Glutamatergic neuron (in vitro differentiated cells): ENCODE measurements at regions not wholly inside any gene's neighbourhood (a gene's known extent, or its start where the extent isn't known, plus 50 kb on each side); places are given as distances from the start of the nearest gene placed in this dataset.

Experiments
- DNase-seq: peaks from one replicate; pipeline ENCODE4 v3.0.0; 2022
- H3K27ac Mint-ChIP-seq: one replicate; pipeline ENCODE4 v1.8.0; 2020; ENCODE audit warnings: mild to moderate bottlenecking, mixed read lengths, inconsistent platforms; ENCODE audit not compliant: unreplicated experiment
- H3K27me3 Mint-ChIP-seq: one replicate; pipeline ENCODE4 v1.8.0; 2020; ENCODE audit warnings: mild to moderate bottlenecking, moderate library complexity, mixed read lengths, inconsistent platforms; ENCODE audit not compliant: unreplicated experiment
- H3K36me3 Mint-ChIP-seq: one replicate; pipeline ENCODE4 v1.8.0; 2020; ENCODE audit warnings: mild to moderate bottlenecking, mixed read lengths, inconsistent platforms; ENCODE audit not compliant: unreplicated experiment
- H3K4me1 Mint-ChIP-seq: one replicate; pipeline ENCODE4 v1.8.0; 2020; ENCODE audit warnings: mild to moderate bottlenecking, low read depth, mixed read lengths, inconsistent platforms; ENCODE audit not compliant: unreplicated experiment
- H3K4me3 Mint-ChIP-seq: one replicate; pipeline ENCODE4 v1.8.0; 2020; ENCODE audit warnings: mild to moderate bottlenecking, mixed read lengths, inconsistent platforms; ENCODE audit not compliant: unreplicated experiment
- H3K9me3 Mint-ChIP-seq: one replicate; pipeline ENCODE4 v1.8.0; 2020; ENCODE audit warnings: mild to moderate bottlenecking, moderate library complexity, mixed read lengths, inconsistent platforms; ENCODE audit not compliant: unreplicated experiment
- CTCF ChIP-seq: fragments of 200-600 bp; sonication (generic); IDR thresholded peaks from one replicate; pipeline ENCODE4 v1.5.0; 2021; ENCODE audit not compliant: partially characterized antibody, unreplicated experiment

GRCh38 chr6:62652692-62653328 is 366.8 kb upstream of the KHDRBS2 start:
- no peak for DNase-seq
- Mint-ChIP-seq H3K36me3 (peaks cover 15% of the 10 kb centered on the region), H3K9me3 (peaks cover 9% of the 10 kb centered on the region)

GRCh38 chr6:62645274-62645673 is 359.2 kb upstream of the KHDRBS2 start:
- no peaks in the 10 kb centered on the region for H3K4me1 Mint-ChIP-seq
- H3K27me3 Mint-ChIP-seq = no peaks in the 10 kb centered on the region
- no peak overlapping the region for H3K4me3 Mint-ChIP-seq
- H3K9me3 Mint-ChIP-seq = no peaks in the 10 kb centered on the region
- peaks cover 8% of the 10 kb centered on the region for H3K36me3 Mint-ChIP-seq
- TF ChIP-seq CTCF = no peak
- DNase-seq = no peak
- H3K27ac Mint-ChIP-seq = no peak overlapping the region

More at GRCh38 chr6:62652692-62653328, 366.8 kb upstream of the KHDRBS2 start:
- Mint-ChIP-seq H3K4me3 (no peak overlapping the region), H3K4me1 (no peaks in the 10 kb centered on the region), H3K27ac (no peak overlapping the region), H3K27me3 (no peaks in the 10 kb centered on the region)
- no peak for TF ChIP-seq CTCF

GRCh38 chr6:62640749-62641148 is 354.7 kb upstream of the KHDRBS2 start:
- Mint-ChIP-seq H3K4me3 (no peak overlapping the region), H3K27me3 (no peaks in the 10 kb centered on the region)

GRCh38 chr6:62626661-62627060 is 340.6 kb upstream of the KHDRBS2 start:
- no peaks in the 10 kb centered on the region for H3K36me3 Mint-ChIP-seq
- no peaks in the 10 kb centered on the region for H3K27me3 Mint-ChIP-seq
- no peak overlapping the region for H3K27ac Mint-ChIP-seq
- no peak for TF ChIP-seq CTCF
- H3K4me1 Mint-ChIP-seq = no peaks in the 10 kb centered on the region
- H3K4me3 Mint-ChIP-seq = no peak overlapping the region
- H3K9me3 Mint-ChIP-seq = no peaks in the 10 kb centered on the region
- no peak for DNase-seq

More at GRCh38 chr6:62640749-62641148, 354.7 kb upstream of the KHDRBS2 start:
- no peak for DNase-seq
- peaks cover 7% of the 10 kb centered on the region for H3K36me3 Mint-ChIP-seq
- no peaks in the 10 kb centered on the region for H3K4me1 Mint-ChIP-seq
- no peak for TF ChIP-seq CTCF
- no peak overlapping the region for H3K27ac Mint-ChIP-seq
- H3K9me3 Mint-ChIP-seq = no peaks in the 10 kb centered on the region

GRCh38 chr6:62623846-62624532 is 338.0 kb upstream of the KHDRBS2 start:
- no peak overlapping the region for H3K4me3 Mint-ChIP-seq
- H3K27ac Mint-ChIP-seq = no peak overlapping the region
- no peaks in the 10 kb centered on the region for H3K27me3 Mint-ChIP-seq
- no peak for TF ChIP-seq CTCF
- H3K4me1 Mint-ChIP-seq = no peaks in the 10 kb centered on the region
- no peaks in the 10 kb centered on the region for H3K9me3 Mint-ChIP-seq
- no peak for DNase-seq
- no peaks in the 10 kb centered on the region for H3K36me3 Mint-ChIP-seq
